HCT116 (cell line): ENCODE measurements at regions not wholly inside any gene's neighbourhood (a gene's known extent, or its start where the extent isn't known, plus 50 kb on each side); places are given as distances from the start of the nearest gene placed in this dataset.

ENCODE experiments used
- ATAC-seq: fragments of 200-7000 bp; cut with Tn5 transposase; 2 replicates; pipeline ENCODE4 v1.9.1; 2020; ENCODE audit warnings: mild to moderate bottlenecking, moderate library complexity
- BruUV-seq: library from RNA; stranded (reverse); fragments of 400-500 nt; replicated peaks from 2 replicates; lab custom pipeline; 2021; lab: Mats Ljungman, UMichigan
- CTCF ChIA-PET: fragments of 300-600 bp; sonication (Branson Sonifier 250); formaldehyde crosslinking; loops from one replicate; lab custom pipeline; 2021; ENCODE audit warnings: antibody characterized with exemption; lab: Charles Lee
- POLR2A ChIA-PET: fragments of 300-600, 350-600 bp; sonication (Branson Sonifier 250); formaldehyde crosslinking; loops from one replicate; lab custom pipeline; 2021; ENCODE audit warnings: antibody characterized with exemption; lab: Charles Lee
- RAD21 ChIA-PET, 2 experiments: fragments of 300-600 bp; sonication (Branson Sonifier 250); formaldehyde crosslinking; loops; one replicate each; lab custom pipeline; 2023; ENCODE audit warnings: low total read pairs in 2 of 2; ENCODE audit not compliant: uncharacterized antibody in 2 of 2, unreplicated experiment in 2 of 2, low non-redundant PET in 1 of 2; lab: Charles Lee
- DNase-seq: peaks from one replicate; pipeline ENCODE4 v3.0.0-alpha.2; 2010; ENCODE audit warnings: low read depth, low spot score
- H2AFZ ChIP-seq: fragments of 200-600 bp; shearing (Covaris generic), sonication (generic); 2 replicates; pipeline ENCODE4 v1.6.1; 2017; ENCODE audit warnings: low read depth, mixed run types, mixed read lengths, antibody characterized with exemption, low read length; ENCODE audit not compliant: poor library complexity, severe bottlenecking
- H3K27ac ChIP-seq: 2 replicates; pipeline ENCODE4 v1.5.1; 2012; ENCODE audit warnings: low read depth, low read length
- H3K27me3 ChIP-seq: fragments of 200-600 bp; sonication (generic); 2 replicates; pipeline ENCODE4 v1.6.1; 2016; ENCODE audit warnings: mixed run types, low read length, mixed read lengths; ENCODE audit not compliant: insufficient read depth
- H3K36me3 ChIP-seq, 2 experiments: fragments of 200-500 bp in 1 of 2; fragments of 200-600 bp in 1 of 2; sonication (Bioruptor generic) in 1 of 2; sonication (generic) in 1 of 2; 2 replicates each; pipeline versions ENCODE4 v1.5.1 to v1.6.1; 2014 to 2016; ENCODE audit warnings: low read length in 2 of 2, inconsistent platforms in 1 of 2, mixed read lengths in 1 of 2, mixed run types in 1 of 2; ENCODE audit not compliant: insufficient read depth in 2 of 2, control insufficient read depth in 1 of 2
- H3K4me1 ChIP-seq, 2 experiments: fragments of 200-600 bp in 1 of 2; sonication (generic) in 1 of 2; 2 replicates each; pipeline versions ENCODE4 v1.5.1 to v1.6.1; 2012 to 2017; ENCODE audit warnings: low read length in 2 of 2, inconsistent platforms in 1 of 2, mild to moderate bottlenecking in 1 of 2, mixed read lengths in 1 of 2, mixed run types in 1 of 2, moderate library complexity in 1 of 2; ENCODE audit not compliant: insufficient read depth in 2 of 2, control insufficient read depth in 1 of 2
- H3K4me2 ChIP-seq: fragments of 200-600 bp; sonication (generic); 2 replicates; pipeline ENCODE4 v1.6.1; 2017; ENCODE audit warnings: mixed run types, low read length, mixed read lengths
- H3K4me3 ChIP-seq, 2 experiments: fragments of 200-600 bp in 1 of 2; sonication (generic) in 1 of 2; replicated peaks in 1 of 2; 2 replicates each; pipeline ENCODE4 v1.5.1; 2011 to 2016; ENCODE audit warnings: low read length in 2 of 2, control low read depth in 1 of 2, low read depth in 1 of 2, mild to moderate bottlenecking in 1 of 2, mixed read lengths in 1 of 2, mixed run types in 1 of 2
- H3K79me2 ChIP-seq: fragments of 200-600 bp; sonication (generic); 2 replicates; pipeline ENCODE4 v1.6.1; 2017; ENCODE audit warnings: mild to moderate bottlenecking, mixed run types, low read length, moderate library complexity, mixed read lengths; ENCODE audit not compliant: insufficient read depth
- H3K9ac ChIP-seq: fragments of 200-600 bp; sonication (generic); 2 replicates; pipeline ENCODE4 v1.6.1; 2016; ENCODE audit warnings: low read length, mixed read lengths
- H3K9me2 ChIP-seq: fragments of 200-600 bp; sonication (generic), shearing (Covaris generic); 2 replicates; pipeline ENCODE4 v1.6.1; 2017; ENCODE audit warnings: mixed run types, mild to moderate bottlenecking, moderate library complexity; ENCODE audit not compliant: insufficient read depth
- H3K9me3 ChIP-seq, 2 experiments: fragments of 200-500 bp in 1 of 2; fragments of 200-600 bp in 1 of 2; sonication (Bioruptor generic) in 1 of 2; sonication (generic) in 1 of 2; 2 replicates each; pipeline ENCODE4 v1.6.1; 2014 to 2017; ENCODE audit warnings: low read length in 2 of 2, mixed read lengths in 2 of 2, inconsistent platforms in 1 of 2, low read depth in 1 of 2, mild to moderate bottlenecking in 1 of 2, mixed run types in 1 of 2, moderate library complexity in 1 of 2; ENCODE audit not compliant: control insufficient read depth in 1 of 2, insufficient read depth in 1 of 2
- H4K20me1 ChIP-seq: fragments of 200-600 bp; sonication (generic), shearing (Covaris generic); 2 replicates; pipeline ENCODE4 v1.6.1; 2017; ENCODE audit warnings: mixed run types, mild to moderate bottlenecking, moderate library complexity; ENCODE audit not compliant: insufficient read depth
- CBX3 ChIP-seq: IDR thresholded peaks from 2 replicates; pipeline ENCODE4 v1.6.1; 2012; ENCODE audit warnings: low read depth
- CEBPB ChIP-seq: IDR thresholded peaks from 2 replicates; pipeline ENCODE4 v1.6.1; 2012; ENCODE audit warnings: low read depth
- EGR1 ChIP-seq: IDR thresholded peaks from 2 replicates; pipeline ENCODE4 v1.6.1; 2012; ENCODE audit warnings: low read depth
- ELF1 ChIP-seq: IDR thresholded peaks from 2 replicates; pipeline ENCODE4 v1.6.1; 2012; ENCODE audit warnings: low read depth, borderline replicate concordance
- EZH2 ChIP-seq: fragments of 200-600 bp; sonication (generic); IDR thresholded peaks from 2 replicates; pipeline ENCODE4 v1.6.1; 2017; ENCODE audit warnings: antibody characterized with exemption, mixed run types
- EZH2phosphoT487 ChIP-seq: fragments of 200-600 bp; IDR thresholded peaks from 2 replicates; pipeline ENCODE4 v1.6.1; 2018; ENCODE audit warnings: antibody characterized with exemption, borderline replicate concordance
- FOSL1 ChIP-seq: IDR thresholded peaks from 2 replicates; pipeline ENCODE4 v1.6.1; 2012; ENCODE audit warnings: low read depth
- JUND ChIP-seq: IDR thresholded peaks from 2 replicates; pipeline ENCODE4 v1.6.1; 2012
- POLR2A ChIP-seq: IDR thresholded peaks from 2 replicates; pipeline ENCODE4 v1.7.0; 2011; ENCODE audit warnings: borderline replicate concordance; ENCODE audit not compliant: insufficient read depth, insufficient read length; ENCODE audit errors: extremely low read depth
- RAD21 ChIP-seq: IDR thresholded peaks from 2 replicates; pipeline ENCODE4 v1.6.1; 2012; ENCODE audit warnings: low read depth, mild to moderate bottlenecking
- SIN3A ChIP-seq: IDR thresholded peaks from 2 replicates; pipeline ENCODE4 v1.6.1; 2012; ENCODE audit warnings: low read depth
- SP1 ChIP-seq: IDR thresholded peaks from 2 replicates; pipeline ENCODE4 v1.6.1; 2012; ENCODE audit warnings: low read depth
- SRF ChIP-seq: IDR thresholded peaks from 2 replicates; pipeline ENCODE4 v1.6.1; 2012; ENCODE audit warnings: low read depth
- TCF7L2 ChIP-seq: IDR thresholded peaks from 2 replicates; pipeline ENCODE4 v1.7.0; 2011; ENCODE audit warnings: borderline replicate concordance, inconsistent platforms; ENCODE audit not compliant: insufficient read depth, insufficient read length; ENCODE audit errors: extremely low read depth
- YY1 ChIP-seq: IDR thresholded peaks from 2 replicates; pipeline ENCODE4 v1.6.1; 2011; ENCODE audit warnings: low read length, low read depth, moderate library complexity, mild to moderate bottlenecking; ENCODE audit not compliant: insufficient replicate concordance; ENCODE audit errors: extremely low read depth
- ZNF274 ChIP-seq: fragments of 200-500 bp; sonication (Bioruptor generic); IDR thresholded peaks from 2 replicates; pipeline ENCODE4 v1.6.1; 2014; ENCODE audit warnings: mild to moderate bottlenecking, low read depth, low read length, inconsistent platforms
- intact Hi-C: fragments of 100-400 bp; cut with micrococcal nuclease; formaldehyde crosslinking; loops from 2 replicates; pipeline ENCODE4 v1.10.0; 2022
- TF ChIP-seq, protein P1 (sequence below): IDR thresholded peaks from 2 replicates; pipeline ENCODE4 v1.6.1; 2012
- TF ChIP-seq, protein P2 (sequence below): IDR thresholded peaks from 2 replicates; pipeline ENCODE4 v1.6.1; 2012
- TF ChIP-seq, protein P3 (sequence below): IDR thresholded peaks from 2 replicates; pipeline ENCODE4 v1.6.1; 2012; ENCODE audit warnings: low read depth
- TF ChIP-seq, protein P4 (sequence below), 3 experiments: fragments of 200-600 bp in 1 of 3; sonication (generic) in 1 of 3; IDR thresholded peaks in 2 of 3; conservative IDR thresholded peaks in 1 of 3; 2 replicates each; pipeline ENCODE4 v1.5.1; 2012 to 2017; ENCODE audit warnings: low read depth in 2 of 3, low read length in 2 of 3, antibody characterized with exemption in 1 of 3, borderline replicate concordance in 1 of 3, control low read depth in 1 of 3, mild to moderate bottlenecking in 1 of 3, mixed read lengths in 1 of 3, mixed run types in 1 of 3, moderate library complexity in 1 of 3; ENCODE audit not compliant: insufficient read depth in 1 of 3

DNA sequence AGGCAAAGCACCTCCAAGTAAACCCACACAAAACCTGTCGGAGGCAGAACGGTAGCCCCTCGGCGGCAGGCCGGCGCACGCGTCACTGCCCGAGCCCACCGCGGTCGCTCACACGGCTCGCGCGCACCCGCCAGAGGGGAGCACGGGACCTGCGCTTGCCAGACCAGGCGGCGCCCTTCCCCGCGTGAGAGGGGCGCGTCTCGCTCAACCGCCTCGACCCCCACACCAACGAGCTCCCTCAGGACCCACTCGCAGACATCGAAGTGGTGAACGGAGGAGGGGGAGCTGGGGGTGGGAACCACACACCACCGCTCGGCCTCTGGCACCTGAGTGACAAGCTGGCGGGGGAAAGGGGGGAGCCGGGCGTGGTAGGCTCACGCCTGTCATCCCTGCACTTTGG, 1513.4 kb upstream of the DEFB115 start:
- BruUV-seq: no TSS peak
- TF ChIP-seq TCF7L2: no peak
- TF ChIP-seq, protein P1, sequence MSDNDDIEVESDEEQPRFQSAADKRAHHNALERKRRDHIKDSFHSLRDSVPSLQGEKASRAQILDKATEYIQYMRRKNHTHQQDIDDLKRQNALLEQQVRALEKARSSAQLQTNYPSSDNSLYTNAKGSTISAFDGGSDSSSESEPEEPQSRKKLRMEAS: no peak
- TF ChIP-seq JUND: no peak
- TF ChIP-seq EZH2: no peak
- no peak for TF ChIP-seq SIN3A
- TF ChIP-seq YY1: no peak
- TF ChIP-seq ZNF274: no peak
- TF ChIP-seq SRF: no peak
- TF ChIP-seq EZH2phosphoT487: no peak
- TF ChIP-seq ELF1: no peak
- TF ChIP-seq FOSL1: no peak
- TF ChIP-seq POLR2A: no peak
- no peak for TF ChIP-seq CEBPB
- TF ChIP-seq SP1: no peak
- TF ChIP-seq, protein P2, sequence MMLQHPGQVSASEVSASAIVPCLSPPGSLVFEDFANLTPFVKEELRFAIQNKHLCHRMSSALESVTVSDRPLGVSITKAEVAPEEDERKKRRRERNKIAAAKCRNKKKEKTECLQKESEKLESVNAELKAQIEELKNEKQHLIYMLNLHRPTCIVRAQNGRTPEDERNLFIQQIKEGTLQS: no peak
- TF ChIP-seq EGR1: no peak
- no peak for TF ChIP-seq RAD21
- TF ChIP-seq, protein P3, sequence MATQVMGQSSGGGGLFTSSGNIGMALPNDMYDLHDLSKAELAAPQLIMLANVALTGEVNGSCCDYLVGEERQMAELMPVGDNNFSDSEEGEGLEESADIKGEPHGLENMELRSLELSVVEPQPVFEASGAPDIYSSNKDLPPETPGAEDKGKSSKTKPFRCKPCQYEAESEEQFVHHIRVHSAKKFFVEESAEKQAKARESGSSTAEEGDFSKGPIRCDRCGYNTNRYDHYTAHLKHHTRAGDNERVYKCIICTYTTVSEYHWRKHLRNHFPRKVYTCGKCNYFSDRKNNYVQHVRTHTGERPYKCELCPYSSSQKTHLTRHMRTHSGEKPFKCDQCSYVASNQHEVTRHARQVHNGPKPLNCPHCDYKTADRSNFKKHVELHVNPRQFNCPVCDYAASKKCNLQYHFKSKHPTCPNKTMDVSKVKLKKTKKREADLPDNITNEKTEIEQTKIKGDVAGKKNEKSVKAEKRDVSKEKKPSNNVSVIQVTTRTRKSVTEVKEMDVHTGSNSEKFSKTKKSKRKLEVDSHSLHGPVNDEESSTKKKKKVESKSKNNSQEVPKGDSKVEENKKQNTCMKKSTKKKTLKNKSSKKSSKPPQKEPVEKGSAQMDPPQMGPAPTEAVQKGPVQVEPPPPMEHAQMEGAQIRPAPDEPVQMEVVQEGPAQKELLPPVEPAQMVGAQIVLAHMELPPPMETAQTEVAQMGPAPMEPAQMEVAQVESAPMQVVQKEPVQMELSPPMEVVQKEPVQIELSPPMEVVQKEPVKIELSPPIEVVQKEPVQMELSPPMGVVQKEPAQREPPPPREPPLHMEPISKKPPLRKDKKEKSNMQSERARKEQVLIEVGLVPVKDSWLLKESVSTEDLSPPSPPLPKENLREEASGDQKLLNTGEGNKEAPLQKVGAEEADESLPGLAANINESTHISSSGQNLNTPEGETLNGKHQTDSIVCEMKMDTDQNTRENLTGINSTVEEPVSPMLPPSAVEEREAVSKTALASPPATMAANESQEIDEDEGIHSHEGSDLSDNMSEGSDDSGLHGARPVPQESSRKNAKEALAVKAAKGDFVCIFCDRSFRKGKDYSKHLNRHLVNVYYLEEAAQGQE: no peak
- TF ChIP-seq, protein P4, sequence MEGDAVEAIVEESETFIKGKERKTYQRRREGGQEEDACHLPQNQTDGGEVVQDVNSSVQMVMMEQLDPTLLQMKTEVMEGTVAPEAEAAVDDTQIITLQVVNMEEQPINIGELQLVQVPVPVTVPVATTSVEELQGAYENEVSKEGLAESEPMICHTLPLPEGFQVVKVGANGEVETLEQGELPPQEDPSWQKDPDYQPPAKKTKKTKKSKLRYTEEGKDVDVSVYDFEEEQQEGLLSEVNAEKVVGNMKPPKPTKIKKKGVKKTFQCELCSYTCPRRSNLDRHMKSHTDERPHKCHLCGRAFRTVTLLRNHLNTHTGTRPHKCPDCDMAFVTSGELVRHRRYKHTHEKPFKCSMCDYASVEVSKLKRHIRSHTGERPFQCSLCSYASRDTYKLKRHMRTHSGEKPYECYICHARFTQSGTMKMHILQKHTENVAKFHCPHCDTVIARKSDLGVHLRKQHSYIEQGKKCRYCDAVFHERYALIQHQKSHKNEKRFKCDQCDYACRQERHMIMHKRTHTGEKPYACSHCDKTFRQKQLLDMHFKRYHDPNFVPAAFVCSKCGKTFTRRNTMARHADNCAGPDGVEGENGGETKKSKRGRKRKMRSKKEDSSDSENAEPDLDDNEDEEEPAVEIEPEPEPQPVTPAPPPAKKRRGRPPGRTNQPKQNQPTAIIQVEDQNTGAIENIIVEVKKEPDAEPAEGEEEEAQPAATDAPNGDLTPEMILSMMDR (IDR thresholded peaks at IDR 0.05 in 2 of 3, conservative IDR thresholded peaks at IDR 0.05 in 1 of 3; ENCODE audit: borderline replicate concordance in 1 of 3, insufficient read depth in 1 of 3, low read depth in 2 of 3, low read length in 2 of 3): no peak
- TF ChIP-seq CBX3: no peak
- TF ChIP-seq, all 23 proteins: peak for 0
- no peaks in the 10 kb centered on the region for H3K36me3 ChIP-seq
- H4K20me1 ChIP-seq: no peaks in the 10 kb centered on the region
- H3K27me3 ChIP-seq: no peaks in the 10 kb centered on the region
- no peak overlapping the region for H2AFZ ChIP-seq
- H3K4me2 ChIP-seq: no peak overlapping the region
- no peaks in the 10 kb centered on the region; a peak in 1 of 4 replicates for H3K9me3 ChIP-seq
- no peaks in the 10 kb centered on the region for H3K79me2 ChIP-seq
- intact Hi-C loops: no loop called here
- H3K27ac ChIP-seq: no peak overlapping the region
- H3K9me2 ChIP-seq: no peaks in the 10 kb centered on the region
- no peak overlapping the region for H3K9ac ChIP-seq
- ChIA-PET POLR2A (no interaction called here), RAD21 (no interaction called here), CTCF (no interaction called here)
- DNase-seq (no peak), ATAC-seq (no peak)
- H3K4me3 ChIP-seq: no peak overlapping the region
- H3K4me1 ChIP-seq: no peaks in the 10 kb centered on the region
